H1 (cell line): ENCODE measurements at regions not wholly inside any gene's neighbourhood (a gene's known extent, or its start where the extent isn't known, plus 50 kb on each side); places are given as distances from the start of the nearest gene placed in this dataset.

Source experiments
- CTCF ChIA-PET: fragments of 300-600 bp; sonication (Branson Sonifier 250); formaldehyde crosslinking; loops from one replicate; lab custom pipeline; 2021; ENCODE audit not compliant: partially characterized antibody; lab: Charles Lee
- POLR2A ChIA-PET: fragments of 300-600 bp; sonication (Branson Sonifier 250); formaldehyde crosslinking; loops from one replicate; lab custom pipeline; 2021; ENCODE audit warnings: inconsistent platforms; ENCODE audit not compliant: partially characterized antibody; lab: Charles Lee
- DNase-seq, 2 experiments: peaks; one replicate each; pipeline versions ENCODE4 v3.0.0 to v3.0.0-alpha.2; 2010 to 2022; ENCODE audit warnings: low spot score in 2 of 2, low read depth in 1 of 2, mixed read lengths in 1 of 2
- FAIRE-seq: peaks from 2 replicates; lab custom pipeline; 2011; peaks lifted over from hg19 to GRCh38; lab: Jason Lieb, UNC
- H2AFZ ChIP-seq: 2 replicates; pipeline ENCODE4 v1.8.1; 2012; ENCODE audit warnings: low read length, inconsistent platforms
- H2AK5ac ChIP-seq: 2 replicates; pipeline ENCODE4 v1.6.1; 2013; ENCODE audit warnings: low read depth, low read length
- H2BK120ac ChIP-seq: replicated peaks from 2 replicates; pipeline ENCODE3; 2013; ENCODE audit warnings: low read depth, low read length, inconsistent platforms
- H2BK12ac ChIP-seq: 2 replicates; pipeline ENCODE4 v1.6.1; 2013; ENCODE audit warnings: low read depth, low read length
- H2BK15ac ChIP-seq: 2 replicates; pipeline ENCODE4 v1.6.1; 2013; ENCODE audit warnings: low read length
- H2BK20ac ChIP-seq: 2 replicates; pipeline ENCODE4 v1.6.1; 2013; ENCODE audit warnings: low read length
- H2BK5ac ChIP-seq: 2 replicates; pipeline ENCODE4 v1.6.1; 2013; ENCODE audit warnings: low read depth, low read length
- H3K14ac ChIP-seq: 2 replicates; pipeline ENCODE4 v1.6.1; 2013; ENCODE audit warnings: inconsistent platforms; ENCODE audit not compliant: insufficient read length
- H3K18ac ChIP-seq: 2 replicates; pipeline ENCODE4 v1.6.1; 2013; ENCODE audit warnings: low read length; ENCODE audit errors: extremely low read depth
- H3K23ac ChIP-seq: 2 replicates; pipeline ENCODE4 v1.6.1; 2013; ENCODE audit warnings: inconsistent platforms; ENCODE audit not compliant: insufficient read length
- H3K23me2 ChIP-seq: 2 replicates; pipeline ENCODE4 v1.6.1; 2013; ENCODE audit warnings: low read depth, low read length
- H3K27ac ChIP-seq: 2 replicates; pipeline ENCODE4 v1.6.1; 2011; ENCODE audit warnings: low read depth, low read length, inconsistent platforms
- H3K27me3 ChIP-seq, 4 experiments: replicated peaks in 1 of 4; 1 replicate in 1 of 4; 2 replicates in 3 of 4; pipeline versions ENCODE4 v1.6.1 to v1.8.1; 2011 to 2013; ENCODE audit warnings: low read length in 3 of 4, mild to moderate bottlenecking in 3 of 4, inconsistent platforms in 2 of 4, mixed read lengths in 2 of 4, moderate library complexity in 1 of 4; ENCODE audit not compliant: control insufficient read depth in 3 of 4, insufficient read depth in 3 of 4; ENCODE audit errors: extremely low read depth in 1 of 4
- H3K36me3 ChIP-seq, 4 experiments: 2 replicates each; pipeline versions ENCODE4 v1.6.1 to v1.8.1; 2011 to 2013; ENCODE audit warnings: mild to moderate bottlenecking in 4 of 4, low read length in 3 of 4, moderate library complexity in 2 of 4, control low read depth in 1 of 4, inconsistent platforms in 1 of 4; ENCODE audit not compliant: insufficient read depth in 4 of 4, control insufficient read depth in 2 of 4
- H3K4ac ChIP-seq: replicated peaks from 2 replicates; pipeline ENCODE3; 2013; ENCODE audit warnings: low read length, low read depth, mixed read lengths, inconsistent platforms; ENCODE audit not compliant: insufficient read length
- H3K4me1 ChIP-seq, 4 experiments: replicated peaks in 1 of 4; 1 replicate in 1 of 4; 2 replicates in 3 of 4; pipeline versions ENCODE4 v1.6.1 to v1.8.1; 2011 to 2013; ENCODE audit warnings: low read length in 3 of 4, inconsistent platforms in 2 of 4, mixed read lengths in 1 of 4; ENCODE audit not compliant: insufficient read depth in 4 of 4, control insufficient read depth in 3 of 4
- H3K4me2 ChIP-seq, 2 experiments: 2 replicates each; pipeline versions ENCODE4 v1.6.1 to v1.8.1; 2011 to 2013; ENCODE audit warnings: low read depth in 2 of 2, low read length in 2 of 2, control low read depth in 1 of 2, inconsistent platforms in 1 of 2, mild to moderate bottlenecking in 1 of 2; ENCODE audit not compliant: insufficient read depth in 1 of 2
- H3K4me3 ChIP-seq, 4 experiments: fragments of 200-600, 300-600 bp in 1 of 4; sonication (generic), shearing (Covaris generic), sonication (Bioruptor Twin) in 1 of 4; 2 replicates each; pipeline versions ENCODE4 v1.5.1 to v1.8.1; 2011 to 2016; ENCODE audit warnings: low read length in 4 of 4, low read depth in 3 of 4, control low read depth in 2 of 4, inconsistent platforms in 2 of 4, mild to moderate bottlenecking in 2 of 4, mixed read lengths in 1 of 4, moderate library complexity in 1 of 4; ENCODE audit not compliant: insufficient read depth in 2 of 4; ENCODE audit errors: extremely low read depth in 1 of 4
- H3K56ac ChIP-seq: replicated peaks from 2 replicates; pipeline ENCODE3; 2013; ENCODE audit warnings: low read depth, mild to moderate bottlenecking, mixed read lengths, low read length, inconsistent platforms; ENCODE audit not compliant: insufficient read length
- H3K79me1 ChIP-seq: 2 replicates; pipeline ENCODE4 v1.6.1; 2013; ENCODE audit warnings: low read depth, low read length, control low read depth
- H3K79me2 ChIP-seq, 2 experiments: 2 replicates each; pipeline versions ENCODE4 v1.6.1 to v1.8.1; 2012 to 2013; ENCODE audit warnings: low read length in 2 of 2, mild to moderate bottlenecking in 2 of 2, inconsistent platforms in 1 of 2; ENCODE audit not compliant: insufficient read depth in 2 of 2, control insufficient read depth in 1 of 2
- H3K9ac ChIP-seq, 4 experiments: replicated peaks in 1 of 4; 1 replicate in 1 of 4; 2 replicates in 3 of 4; pipeline versions ENCODE4 v1.6.1 to v1.8.1; 2011 to 2013; ENCODE audit warnings: low read depth in 3 of 4, low read length in 3 of 4, control low read depth in 2 of 4, mild to moderate bottlenecking in 2 of 4, moderate library complexity in 2 of 4, inconsistent platforms in 1 of 4; ENCODE audit errors: extremely low read depth in 1 of 4
- H3K9me3 ChIP-seq, 2 experiments: 2 replicates each; pipeline versions ENCODE4 v1.6.1 to v1.8.1; 2012 to 2013; ENCODE audit warnings: mild to moderate bottlenecking in 2 of 2, moderate library complexity in 2 of 2, control low read depth in 1 of 2, inconsistent platforms in 1 of 2, low read depth in 1 of 2, low read length in 1 of 2, mixed read lengths in 1 of 2; ENCODE audit not compliant: insufficient read depth in 2 of 2
- H4K20me1 ChIP-seq, 2 experiments: replicated peaks in 1 of 2; 2 replicates each; pipeline versions ENCODE3 to v1.8.1; 2011 to 2013; ENCODE audit warnings: inconsistent platforms in 2 of 2, low read length in 2 of 2, mild to moderate bottlenecking in 1 of 2; ENCODE audit not compliant: insufficient read depth in 2 of 2, control insufficient read depth in 1 of 2
- H4K5ac ChIP-seq: 2 replicates; pipeline ENCODE4 v1.6.1; 2013; ENCODE audit warnings: low read length, low read depth, mixed read lengths, inconsistent platforms; ENCODE audit not compliant: insufficient read length
- H4K8ac ChIP-seq: 2 replicates; pipeline ENCODE4 v1.8.0; 2013; ENCODE audit warnings: mild to moderate bottlenecking, moderate library complexity, low read length, inconsistent platforms; ENCODE audit not compliant: insufficient read depth; ENCODE audit errors: extremely low read depth
- H4K91ac ChIP-seq: replicated peaks from 2 replicates; pipeline ENCODE3; 2013; ENCODE audit warnings: low read length, mixed read lengths, inconsistent platforms; ENCODE audit not compliant: insufficient read length
- CHD2 ChIP-seq: IDR thresholded peaks from 2 replicates; pipeline ENCODE4 v1.6.1; 2012; ENCODE audit warnings: low read length, improper control_type of control experiment
- CTBP2 ChIP-seq: IDR thresholded peaks from 2 replicates; pipeline ENCODE4 v1.7.0; 2011; ENCODE audit warnings: borderline replicate concordance, mild to moderate bottlenecking, moderate library complexity, mixed read lengths, low read length; ENCODE audit not compliant: insufficient read depth, insufficient read length
- EP300 ChIP-seq, 2 experiments: IDR thresholded peaks; 1 replicate in 1 of 2; 2 replicates in 1 of 2; pipeline ENCODE4 v1.6.1; 2011 to 2012; ENCODE audit warnings: low read depth in 2 of 2, low read length in 2 of 2, mild to moderate bottlenecking in 2 of 2, borderline replicate concordance in 1 of 2, inconsistent platforms in 1 of 2, moderate library complexity in 1 of 2
- SP2 ChIP-seq: IDR thresholded peaks from 2 replicates; pipeline ENCODE4 v1.6.1; 2012; ENCODE audit warnings: mild to moderate bottlenecking, low read length, inconsistent platforms
- WGBS, 2 experiments: shearing (Covaris generic) in 1 of 2; methylation state at CpG; one replicate each; pipeline versions ENCODE4 v1.1.6 to v1.1.7; 2013 to 2015; ENCODE audit warnings: low lambda C conversion rate in 2 of 2, mixed read lengths in 2 of 2, inconsistent platforms in 1 of 2, low coverage in 1 of 2, missing lambda C conversion rate in 1 of 2; ENCODE audit not compliant: insufficient replicate concordance in 2 of 2, insufficient coverage in 1 of 2, insufficient read length in 1 of 2; ENCODE audit errors: extremely low coverage in 1 of 2, missing lambda C conversion rate in 1 of 2; 5-methylcytosine and 5-hydroxymethylcytosine counted together
- TF ChIP-seq, protein P1 (sequence below), 3 experiments: IDR thresholded peaks; 1 replicate in 2 of 3; 2 replicates in 1 of 3; pipeline versions ENCODE4 v1.5.1 to v1.6.1; 2011; ENCODE audit warnings: low read length in 3 of 3, mild to moderate bottlenecking in 3 of 3, inconsistent platforms in 2 of 3, low read depth in 1 of 3, moderate library complexity in 1 of 3; ENCODE audit not compliant: insufficient read depth in 1 of 3; ENCODE audit errors: control extremely low read depth in 1 of 3

DNA sequence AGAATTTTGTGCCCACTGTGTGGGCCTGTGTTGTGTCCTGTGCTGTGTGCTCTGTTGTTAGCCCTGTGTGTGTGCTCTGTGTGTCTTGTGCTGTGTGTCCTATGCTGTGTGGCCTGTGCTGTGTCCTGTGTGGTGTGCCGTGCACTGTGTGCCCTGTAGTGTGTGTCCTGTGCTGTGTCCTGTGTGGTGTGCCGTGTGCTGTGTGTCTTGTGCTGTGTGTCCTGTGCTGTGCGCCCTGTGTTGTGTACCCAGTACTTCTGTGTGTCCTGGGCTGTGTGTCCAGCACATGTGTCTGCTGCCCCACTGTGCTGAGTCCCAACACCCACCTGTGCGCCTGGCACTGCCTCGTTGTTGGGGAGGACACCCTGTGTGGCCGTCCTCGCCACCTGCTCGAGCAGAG is 53.2 kb upstream of the CHRNA7 start:
- H4K5ac ChIP-seq, result no peak overlapping the region
- ChIA-PET CTCF (interaction anchor here (0.6 to 4.6 kb wide), 42 partner anchors 9 to 488 kb away, joined by 3 to 52 read pairs (median 4); no protein-coding TSS in a partner anchor), POLR2A (interaction anchor here (1.1 kb wide), 1 partner anchor 52 kb away, joined by 3 read pairs; no protein-coding TSS in a partner anchor)
- no peak overlapping the region for H3K56ac ChIP-seq
- DNase-seq (no peak), FAIRE-seq (no peak)
- H3K9me3 ChIP-seq, result no peaks in the 10 kb centered on the region
- no peak overlapping the region for H2BK120ac ChIP-seq
- no peak overlapping the region for H3K4me3 ChIP-seq
- peaks cover 0 to 13% (median 1%) of the 10 kb centered on the region in 4 experiments; a peak in 4 of 7 replicates for H3K27me3 ChIP-seq
- 91% methylated on average over 8 of the region's 8 CpGs; no CpG with 5 or more reads in 1 of the 2 experiments for WGBS, 2 experiments
- H2AFZ ChIP-seq, result peak overlapping the region; percentile 89
- H3K9ac ChIP-seq, result no peak overlapping the region
- H3K14ac ChIP-seq, result no peak overlapping the region
- H3K79me1 ChIP-seq, result no peaks in the 10 kb centered on the region; the same call in 1 of the 2 replicates
- peak overlapping the region; percentile 79 for H4K91ac ChIP-seq
- peak overlapping the region; percentile 90 for H2BK15ac ChIP-seq
- H4K8ac ChIP-seq, result peak overlapping the region; percentile 39
- H3K27ac ChIP-seq, result no peak overlapping the region
- H2BK12ac ChIP-seq, result peak overlapping the region; percentile 99
- H3K36me3 ChIP-seq, result no peaks in the 10 kb centered on the region
- H3K4me1 ChIP-seq, result peaks cover 0 to 12% (median 4%) of the 10 kb centered on the region in 4 experiments; a peak in 5 of 7 replicates
- peak overlapping the region; percentile 94 for H2AK5ac ChIP-seq
- H3K4ac ChIP-seq, result no peak overlapping the region
- H3K79me2 ChIP-seq, result no peaks in the 10 kb centered on the region
- peaks cover 6% of the 10 kb centered on the region; the same call in 1 of the 2 replicates for H3K23me2 ChIP-seq
- no peak for TF ChIP-seq CHD2
- no peak for TF ChIP-seq EP300 (IDR thresholded peaks at IDR 0.05; ENCODE audit: borderline replicate concordance in 1 of 2, low read depth in 2 of 2, low read length in 2 of 2)
- TF ChIP-seq CTBP2, result no peak
- no peak for TF ChIP-seq SP2
- TF ChIP-seq, protein P1, sequence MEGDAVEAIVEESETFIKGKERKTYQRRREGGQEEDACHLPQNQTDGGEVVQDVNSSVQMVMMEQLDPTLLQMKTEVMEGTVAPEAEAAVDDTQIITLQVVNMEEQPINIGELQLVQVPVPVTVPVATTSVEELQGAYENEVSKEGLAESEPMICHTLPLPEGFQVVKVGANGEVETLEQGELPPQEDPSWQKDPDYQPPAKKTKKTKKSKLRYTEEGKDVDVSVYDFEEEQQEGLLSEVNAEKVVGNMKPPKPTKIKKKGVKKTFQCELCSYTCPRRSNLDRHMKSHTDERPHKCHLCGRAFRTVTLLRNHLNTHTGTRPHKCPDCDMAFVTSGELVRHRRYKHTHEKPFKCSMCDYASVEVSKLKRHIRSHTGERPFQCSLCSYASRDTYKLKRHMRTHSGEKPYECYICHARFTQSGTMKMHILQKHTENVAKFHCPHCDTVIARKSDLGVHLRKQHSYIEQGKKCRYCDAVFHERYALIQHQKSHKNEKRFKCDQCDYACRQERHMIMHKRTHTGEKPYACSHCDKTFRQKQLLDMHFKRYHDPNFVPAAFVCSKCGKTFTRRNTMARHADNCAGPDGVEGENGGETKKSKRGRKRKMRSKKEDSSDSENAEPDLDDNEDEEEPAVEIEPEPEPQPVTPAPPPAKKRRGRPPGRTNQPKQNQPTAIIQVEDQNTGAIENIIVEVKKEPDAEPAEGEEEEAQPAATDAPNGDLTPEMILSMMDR (IDR thresholded peaks at IDR 0.05; ENCODE audit: control extremely low read depth in 1 of 3, insufficient read depth in 1 of 3, low read depth in 1 of 3, low read length in 3 of 3), result no peak
- H3K23ac ChIP-seq, result no peak overlapping the region
- 0 out of 2 replicates have a peak overlapping the region, but pooled peaks have one; percentile 52 for H2BK20ac ChIP-seq
- H2BK5ac ChIP-seq, result peak overlapping the region; percentile 52; the same call in 1 of the 2 replicates
- no peak overlapping the region for H3K18ac ChIP-seq
- peak overlapping the region in 1 of 2 experiments; percentile 23; a peak in 1 of 4 replicates for H3K4me2 ChIP-seq
- H4K20me1 ChIP-seq, result peaks cover 0 to 11% of the 10 kb centered on the region in 2 experiments
